GM12878 (cell line): ENCODE measurements at regions not wholly inside any gene's neighbourhood (a gene's known extent, or its start where the extent isn't known, plus 50 kb on each side); places are given as distances from the start of the nearest gene placed in this dataset.

ENCODE experiments used
- ATAC-seq: fragments of 200-7000 bp; cut with Tn5 transposase; 3 replicates; pipeline ENCODE4 v1.9.1; 2020; ENCODE audit warnings: mild to moderate bottlenecking, moderate library complexity
- BruUV-seq: library from RNA; stranded (reverse); fragments of 400-500 nt; replicated peaks from 2 replicates; lab custom pipeline; 2021; lab: Mats Ljungman, UMichigan
- CTCF ChIA-PET: fragments of 300-600 bp; sonication (Branson Sonifier 250); formaldehyde crosslinking; extraction: SDS; loops from one replicate; lab custom pipeline; 2021; ENCODE audit warnings: inconsistent platforms; lab: Yijun Ruan, JAX
- POLR2A ChIA-PET: fragments of 350-600 bp; formaldehyde crosslinking; extraction: SDS; loops from one replicate; lab custom pipeline; 2021; ENCODE audit warnings: inconsistent platforms; lab: Charles Lee
- RAD21 ChIA-PET: fragments of 300-600 bp; sonication (Branson Sonifier 250); formaldehyde crosslinking; loops from one replicate; lab custom pipeline; 2023; ENCODE audit warnings: antibody characterized with exemption; ENCODE audit not compliant: unreplicated experiment; lab: Charles Lee
- SMC1A ChIA-PET: fragments of 300-600 bp; sonication (Branson Sonifier 250); formaldehyde crosslinking; loops from one replicate; lab custom pipeline; 2023; ENCODE audit not compliant: unreplicated experiment, uncharacterized antibody; lab: Charles Lee
- DNase-seq: peaks from one replicate; pipeline ENCODE4 v3.0.0-alpha.2; 2011; ENCODE audit warnings: low read depth, low spot score
- FAIRE-seq: peaks from 3 replicates; lab custom pipeline; 2011; peaks lifted over from hg19 to GRCh38; lab: Jason Lieb, UNC
- H2AFZ ChIP-seq: 2 replicates; pipeline ENCODE4 v1.6.0; 2011; ENCODE audit warnings: low read depth, low read length, control low read depth; ENCODE audit not compliant: control insufficient read depth
- H3K27ac ChIP-seq: 2 replicates; pipeline ENCODE4 v1.5.1; 2011; ENCODE audit warnings: control low read depth; ENCODE audit not compliant: control insufficient read depth, insufficient read depth
- H3K27me3 ChIP-seq, 2 experiments: replicated peaks in 1 of 2; 2 replicates each; pipeline versions ENCODE4 v1.6.0 to v1.6.1; 2011; ENCODE audit warnings: low read length in 1 of 2; ENCODE audit not compliant: control insufficient read depth in 2 of 2, insufficient read depth in 2 of 2
- H3K36me3 ChIP-seq, 2 experiments: 2 replicates each; pipeline ENCODE4 v1.5.1; 2011; ENCODE audit warnings: low read length in 1 of 2; ENCODE audit not compliant: control insufficient read depth in 2 of 2, insufficient read depth in 2 of 2
- H3K4me1 ChIP-seq: 2 replicates; pipeline ENCODE4 v1.6.1; 2011; ENCODE audit warnings: mild to moderate bottlenecking, low read length, moderate library complexity, mixed read lengths; ENCODE audit not compliant: control insufficient read depth, insufficient read depth
- H3K4me2 ChIP-seq: 2 replicates; pipeline ENCODE4 v1.6.0; 2011; ENCODE audit warnings: control low read depth; ENCODE audit not compliant: control insufficient read depth, insufficient read depth
- H3K4me3 ChIP-seq: fragments of 200-600 bp; sonication (generic); 2 replicates; pipeline ENCODE4 v1.5.1; 2016
- H3K79me2 ChIP-seq: 2 replicates; pipeline ENCODE4 v1.6.0; 2011; ENCODE audit warnings: low read length; ENCODE audit not compliant: control insufficient read depth, insufficient read depth
- H3K9ac ChIP-seq: 2 replicates; pipeline ENCODE4 v1.8.0; 2011; ENCODE audit warnings: low read length, control low read depth, mixed read lengths; ENCODE audit not compliant: control insufficient read depth, insufficient read depth
- H3K9me3 ChIP-seq: replicated peaks from 3 replicates; pipeline ENCODE4 v1.5.1; 2011; ENCODE audit warnings: mild to moderate bottlenecking, low read length; ENCODE audit not compliant: control insufficient read depth, insufficient read depth
- H4K20me1 ChIP-seq: 2 replicates; pipeline ENCODE4 v1.6.0; 2011; ENCODE audit not compliant: control insufficient read depth, insufficient read depth
- BHLHE40 ChIP-seq, 2 experiments: fragments of 450-650 bp in 1 of 2; IDR thresholded peaks; 2 replicates each; pipeline ENCODE4 v1.6.1; 2011 to 2017; ENCODE audit warnings: low read depth in 2 of 2, borderline replicate concordance in 1 of 2, improper control_type of control experiment in 1 of 2, low read length in 1 of 2, mild to moderate bottlenecking in 1 of 2
- BMI1 ChIP-seq: fragments of 450-650 bp; IDR thresholded peaks from 2 replicates; pipeline ENCODE4 v1.6.1; 2016; ENCODE audit warnings: mild to moderate bottlenecking, moderate library complexity, borderline replicate concordance
- CBX5 ChIP-seq: sonication (generic); IDR thresholded peaks from 2 replicates; pipeline ENCODE4 v1.6.1; 2016; ENCODE audit warnings: low read depth, moderate library complexity, mild to moderate bottlenecking, inconsistent platforms
- IRF3 ChIP-seq: fragments of 450-650 bp; IDR thresholded peaks from 2 replicates; pipeline ENCODE4 v1.6.1; 2014; ENCODE audit warnings: mild to moderate bottlenecking
- JUND ChIP-seq: IDR thresholded peaks from 2 replicates; pipeline ENCODE4 v1.6.1; 2012; ENCODE audit warnings: low read depth, mild to moderate bottlenecking, low read length, improper control_type of control experiment, moderate library complexity
- MXI1 ChIP-seq: fragments of 150-350 bp; IDR thresholded peaks from 2 replicates; pipeline ENCODE4 v1.6.1; 2011; ENCODE audit warnings: low read depth, mild to moderate bottlenecking, inconsistent platforms, low read length, improper control_type of control experiment
- NBN ChIP-seq: fragments of 450-650 bp; IDR thresholded peaks from 2 replicates; pipeline ENCODE4 v1.6.1; 2016
- NFYB ChIP-seq: IDR thresholded peaks from 2 replicates; pipeline ENCODE4 v1.6.1; 2011; ENCODE audit warnings: low read depth, mild to moderate bottlenecking, low read length, improper control_type of control experiment, moderate library complexity; ENCODE audit not compliant: insufficient read depth
- PBX3 ChIP-seq: IDR thresholded peaks from 2 replicates; pipeline ENCODE4 v1.6.1; 2011; ENCODE audit warnings: mild to moderate bottlenecking, low read depth, low read length, moderate library complexity; ENCODE audit not compliant: insufficient replicate concordance
- RAD51 ChIP-seq: fragments of 450-650 bp; IDR thresholded peaks from 2 replicates; pipeline ENCODE4 v1.6.1; 2016; ENCODE audit warnings: moderate library complexity, mild to moderate bottlenecking, inconsistent platforms
- SKIL ChIP-seq: fragments of 450-650 bp; IDR thresholded peaks from 2 replicates; pipeline ENCODE4 v1.6.1; 2017; ENCODE audit warnings: mild to moderate bottlenecking, low read depth, inconsistent platforms; ENCODE audit not compliant: poor library complexity, severe bottlenecking
- SRF ChIP-seq, 2 experiments: IDR thresholded peaks; 2 replicates each; pipeline ENCODE4 v1.6.1; 2011; ENCODE audit warnings: low read depth in 2 of 2, low read length in 2 of 2, mild to moderate bottlenecking in 1 of 2, moderate library complexity in 1 of 2
- SUZ12 ChIP-seq: fragments of 200-600 bp; sonication (generic); IDR thresholded peaks from one replicate; pipeline ENCODE4 v1.6.1; 2018; ENCODE audit warnings: antibody characterized with exemption, mild to moderate bottlenecking; ENCODE audit not compliant: unreplicated experiment
- TCF12 ChIP-seq: IDR thresholded peaks from 2 replicates; pipeline ENCODE4 v1.6.1; 2011; ENCODE audit warnings: low read depth, mild to moderate bottlenecking, low read length
- ZNF24 ChIP-seq: fragments of 450-650 bp; IDR thresholded peaks from 2 replicates; pipeline ENCODE4 v1.6.1; 2017; ENCODE audit warnings: antibody characterized with exemption, mild to moderate bottlenecking
- WGBS: methylation state at CpG from one replicate; pipeline ENCODE4 v1.1.6; 2016; ENCODE audit warnings: low lambda C conversion rate; ENCODE audit not compliant: insufficient replicate concordance, insufficient coverage; ENCODE audit errors: missing lambda C conversion rate; 5-methylcytosine and 5-hydroxymethylcytosine counted together
- in situ Hi-C: fragments of 300-500 bp; cut with MboI; formaldehyde crosslinking; loops from 9 replicates; pipeline ENCODE4 v1.14.3; 2018; ENCODE audit warnings: mixed read lengths
- intact Hi-C: fragments of 100-400 bp; cut with micrococcal nuclease; formaldehyde crosslinking; loops from one replicate; pipeline ENCODE4 v1.14.2; 2022; ENCODE audit not compliant: unreplicated experiment

GRCh38 chr2:172328103-172328841 is 99.1 kb upstream of the ITGA6 start:
- POLR2A ChIA-PET: no interaction called here

More at GRCh38 chr2:172328103-172328841, 99.1 kb upstream of the ITGA6 start:
- no peaks in the 10 kb centered on the region for H3K4me1 ChIP-seq
- ATAC-seq (no peak), FAIRE-seq (no peak), DNase-seq (no peak)
- BruUV-seq: no TSS peak
- intact Hi-C loops: no loop called here
- H3K36me3 ChIP-seq: no peaks in the 10 kb centered on the region
- CTCF ChIA-PET: no interaction called here
- no peaks in the 10 kb centered on the region for H3K9me3 ChIP-seq
- no peaks in the 10 kb centered on the region for H3K79me2 ChIP-seq
- in situ Hi-C loops: no loop called here
- H3K4me2 ChIP-seq: no peak overlapping the region
- H3K27ac ChIP-seq: no peak overlapping the region
- H3K9ac ChIP-seq: no peak overlapping the region
- TF ChIP-seq MXI1 (no peak), IRF3 (no peak), CBX5 (no peak), SKIL (no peak), TCF12 (no peak), BMI1 (no peak), BHLHE40 (IDR thresholded peaks at IDR 0.05; ENCODE audit: borderline replicate concordance in 1 of 2, low read depth in 2 of 2, low read length in 1 of 2) (no peak), ZNF24 (no peak), PBX3 (no peak), JUND (no peak), SUZ12 (no peak), RAD51 (no peak), NBN (no peak), SRF (IDR thresholded peaks at IDR 0.05; ENCODE audit: low read depth in 2 of 2, low read length in 2 of 2) (no peak), NFYB (no peak)
- H3K27me3 ChIP-seq: no peaks in the 10 kb centered on the region
- RAD21 ChIA-PET: no interaction called here
- no peak overlapping the region for H3K4me3 ChIP-seq
- SMC1A ChIA-PET: no interaction called here
- WGBS: 21% methylated on average over 3 of the region's 3 CpGs
- no peaks in the 10 kb centered on the region for H4K20me1 ChIP-seq
- H2AFZ ChIP-seq: no peak overlapping the region
